ENCODE measurements at regions not wholly inside any gene's neighbourhood (a gene's known extent, or its start where the extent isn't known, plus 50 kb on each side); places are given as distances from the start of the nearest gene placed in this dataset.

- TF ChIP-seq CTCF (IDR thresholded peaks at IDR 0.05 in 2 of 3, conservative IDR thresholded peaks at IDR 0.05 in 1 of 3; ENCODE audit: insufficient read depth in 2 of 3, low read depth in 1 of 3, low read length in 3 of 3) (no peak), EP300 (IDR thresholded peaks at IDR 0.05; ENCODE audit: low read length) (no peak)
These were observed 583.9 kb downstream of the KCTD8 start for GRCh38 chr4:43864616-43865146.
